ENCODE measurements at regions not wholly inside any gene's neighbourhood (a gene's known extent, or its start where the extent isn't known, plus 50 kb on each side); places are given as distances from the start of the nearest gene placed in this dataset.

DNA sequence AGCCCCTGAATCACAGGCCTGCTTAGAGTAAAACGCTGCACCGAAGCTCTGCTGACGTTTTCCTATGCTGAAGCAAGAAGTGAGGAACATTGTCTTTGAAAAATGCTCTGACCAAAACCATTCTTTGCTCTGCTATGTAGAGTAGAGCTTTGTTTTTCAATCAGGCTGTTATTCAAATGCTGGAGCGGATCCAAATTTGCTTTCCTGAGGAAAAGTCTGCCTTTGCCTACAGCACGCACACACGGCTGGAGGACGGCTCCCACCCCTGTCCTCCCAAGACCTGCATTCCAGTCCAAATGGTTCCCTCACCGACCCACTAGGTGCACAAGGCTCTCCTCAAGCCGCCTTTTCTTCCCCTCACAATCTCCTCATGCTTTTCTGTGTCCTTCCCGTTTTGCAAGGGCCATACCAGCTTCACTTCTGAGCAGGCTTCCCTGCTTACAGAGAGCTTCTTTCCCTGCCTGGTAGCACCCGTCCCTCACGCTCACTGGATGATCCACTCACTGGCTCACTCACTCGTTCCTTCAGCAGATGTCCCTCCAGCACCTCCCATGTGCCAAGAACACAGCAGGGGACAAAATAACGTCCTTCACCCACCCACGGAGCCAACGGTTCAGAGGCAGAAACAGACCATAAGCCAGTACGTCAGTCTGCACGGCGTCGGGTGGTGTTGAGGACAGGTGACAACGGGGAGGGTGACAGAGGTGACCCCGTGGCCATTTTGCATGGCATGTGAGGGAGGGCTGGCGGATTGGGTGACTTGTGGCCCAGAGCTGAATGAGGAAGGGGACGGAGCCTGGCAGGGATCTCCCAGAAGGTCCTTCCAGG lies 137.9 kb upstream of the NEDD9 start:
- peaks cover 2% of the 10 kb centered on the region for H3K36me3 Mint-ChIP-seq (ENCODE audit: low read depth)
- no peak overlapping the region for H3K27ac Mint-ChIP-seq (ENCODE audit: unreplicated experiment)

DNA sequence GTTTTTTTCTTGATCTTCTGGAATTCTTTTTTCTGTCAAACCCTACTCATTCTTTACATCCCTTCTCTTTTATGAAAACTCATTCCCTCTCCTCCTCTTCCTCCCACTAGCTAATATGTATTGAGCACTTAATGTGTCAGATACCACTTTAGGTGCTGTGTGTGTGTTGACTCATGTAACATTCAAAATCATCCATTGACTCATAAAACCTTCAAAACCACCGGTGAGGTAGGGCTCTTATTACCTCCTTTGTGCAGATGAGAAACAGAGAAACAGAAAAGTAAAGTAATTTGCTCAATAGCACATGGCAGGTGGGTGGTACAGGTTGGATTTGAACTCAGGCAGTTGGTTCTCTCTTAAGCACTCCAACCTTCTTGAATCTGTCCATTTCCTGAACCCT lies 136.3 kb upstream of the NEDD9 start:
- TF ChIP-seq, protein P1, sequence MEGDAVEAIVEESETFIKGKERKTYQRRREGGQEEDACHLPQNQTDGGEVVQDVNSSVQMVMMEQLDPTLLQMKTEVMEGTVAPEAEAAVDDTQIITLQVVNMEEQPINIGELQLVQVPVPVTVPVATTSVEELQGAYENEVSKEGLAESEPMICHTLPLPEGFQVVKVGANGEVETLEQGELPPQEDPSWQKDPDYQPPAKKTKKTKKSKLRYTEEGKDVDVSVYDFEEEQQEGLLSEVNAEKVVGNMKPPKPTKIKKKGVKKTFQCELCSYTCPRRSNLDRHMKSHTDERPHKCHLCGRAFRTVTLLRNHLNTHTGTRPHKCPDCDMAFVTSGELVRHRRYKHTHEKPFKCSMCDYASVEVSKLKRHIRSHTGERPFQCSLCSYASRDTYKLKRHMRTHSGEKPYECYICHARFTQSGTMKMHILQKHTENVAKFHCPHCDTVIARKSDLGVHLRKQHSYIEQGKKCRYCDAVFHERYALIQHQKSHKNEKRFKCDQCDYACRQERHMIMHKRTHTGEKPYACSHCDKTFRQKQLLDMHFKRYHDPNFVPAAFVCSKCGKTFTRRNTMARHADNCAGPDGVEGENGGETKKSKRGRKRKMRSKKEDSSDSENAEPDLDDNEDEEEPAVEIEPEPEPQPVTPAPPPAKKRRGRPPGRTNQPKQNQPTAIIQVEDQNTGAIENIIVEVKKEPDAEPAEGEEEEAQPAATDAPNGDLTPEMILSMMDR (conservative IDR thresholded peaks at IDR 0.05), result no peak

More for the DNA sequence above, 137.9 kb upstream of the NEDD9 start:
- H3K4me3 Mint-ChIP-seq, result no peak overlapping the region
- H3K27me3 Mint-ChIP-seq (ENCODE audit: low read depth), result no peaks in the 10 kb centered on the region
- DNase-seq (ENCODE audit: low read depth, low spot score), result no peak
- H3K4me1 Mint-ChIP-seq, result no peaks in the 10 kb centered on the region
- H3K9me3 Mint-ChIP-seq, result peaks cover 14% of the 10 kb centered on the region
- TF ChIP-seq, protein P1 (conservative IDR thresholded peaks at IDR 0.05), result no peak

DNA sequence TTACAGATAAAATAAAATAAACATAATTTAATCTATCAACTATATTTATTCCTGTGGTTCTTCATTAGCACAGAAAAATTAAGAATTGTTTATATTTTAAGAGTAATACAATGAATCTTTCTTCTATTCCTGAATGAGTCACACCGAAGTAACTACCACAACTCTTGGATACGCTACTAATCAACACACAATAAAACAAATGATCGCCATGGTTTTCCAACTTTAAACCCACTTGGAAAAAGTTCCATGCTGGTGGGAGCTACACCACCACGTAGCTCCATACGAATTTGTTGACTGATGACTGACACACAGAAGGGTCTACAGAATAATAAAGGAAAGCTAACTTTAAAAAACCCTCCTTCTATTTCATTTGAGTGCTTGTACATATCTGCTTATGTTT lies 135.8 kb upstream of the NEDD9 start:
- DNase-seq (ENCODE audit: low read depth, low spot score), result no peak

More for the DNA sequence above, 136.3 kb upstream of the NEDD9 start:
- no peak overlapping the region for H3K4me3 Mint-ChIP-seq
- no peaks in the 10 kb centered on the region for H3K4me1 Mint-ChIP-seq
- no peaks in the 10 kb centered on the region for H3K36me3 Mint-ChIP-seq (ENCODE audit: low read depth)
- no peak for DNase-seq (ENCODE audit: low read depth, low spot score)
- H3K9me3 Mint-ChIP-seq, result peaks cover 8% of the 10 kb centered on the region
- H3K27ac Mint-ChIP-seq (ENCODE audit: unreplicated experiment), result no peak overlapping the region
- H3K27me3 Mint-ChIP-seq (ENCODE audit: low read depth), result no peaks in the 10 kb centered on the region

DNA sequence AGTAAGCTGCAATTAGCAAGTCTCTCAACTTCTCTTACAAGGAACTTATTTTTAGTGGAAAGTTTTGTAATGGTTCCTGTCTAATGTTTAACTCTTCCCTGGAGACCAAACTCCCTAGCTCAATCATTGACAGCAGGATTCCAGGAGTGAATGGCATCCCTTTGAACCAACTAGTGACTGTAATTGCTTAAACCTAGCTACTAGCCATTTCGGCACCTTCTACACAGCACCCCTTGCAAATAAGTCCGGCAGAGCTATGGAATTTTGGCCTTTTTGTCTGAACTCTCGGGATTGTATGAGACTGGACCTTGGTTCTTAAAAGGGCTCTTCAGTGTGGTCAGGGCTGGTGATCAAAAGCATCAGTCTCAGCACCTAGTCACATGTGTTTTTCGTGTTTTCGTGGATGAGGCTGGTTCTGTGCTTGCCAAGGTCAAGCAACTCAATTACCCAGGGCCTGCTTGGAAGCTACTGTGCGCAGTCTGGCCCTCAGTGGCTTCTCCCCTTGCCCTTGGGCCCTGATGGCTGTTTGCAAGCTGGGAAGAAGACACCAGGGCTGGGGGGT lies 135.3 kb upstream of the NEDD9 start:
- no peaks in the 10 kb centered on the region for H3K27me3 Mint-ChIP-seq (ENCODE audit: low read depth)
- no peak overlapping the region for H3K27ac Mint-ChIP-seq (ENCODE audit: unreplicated experiment)
- no peaks in the 10 kb centered on the region for H3K4me1 Mint-ChIP-seq

More for the DNA sequence above, 135.8 kb upstream of the NEDD9 start:
- Mint-ChIP-seq H3K4me1 (no peaks in the 10 kb centered on the region), H3K27ac (ENCODE audit: unreplicated experiment) (no peak overlapping the region), H3K4me3 (no peak overlapping the region), H3K36me3 (ENCODE audit: low read depth) (no peaks in the 10 kb centered on the region), H3K27me3 (ENCODE audit: low read depth) (no peaks in the 10 kb centered on the region), H3K9me3 (peaks cover 8% of the 10 kb centered on the region)
- TF ChIP-seq, protein P1 (conservative IDR thresholded peaks at IDR 0.05), result no peak

DNA sequence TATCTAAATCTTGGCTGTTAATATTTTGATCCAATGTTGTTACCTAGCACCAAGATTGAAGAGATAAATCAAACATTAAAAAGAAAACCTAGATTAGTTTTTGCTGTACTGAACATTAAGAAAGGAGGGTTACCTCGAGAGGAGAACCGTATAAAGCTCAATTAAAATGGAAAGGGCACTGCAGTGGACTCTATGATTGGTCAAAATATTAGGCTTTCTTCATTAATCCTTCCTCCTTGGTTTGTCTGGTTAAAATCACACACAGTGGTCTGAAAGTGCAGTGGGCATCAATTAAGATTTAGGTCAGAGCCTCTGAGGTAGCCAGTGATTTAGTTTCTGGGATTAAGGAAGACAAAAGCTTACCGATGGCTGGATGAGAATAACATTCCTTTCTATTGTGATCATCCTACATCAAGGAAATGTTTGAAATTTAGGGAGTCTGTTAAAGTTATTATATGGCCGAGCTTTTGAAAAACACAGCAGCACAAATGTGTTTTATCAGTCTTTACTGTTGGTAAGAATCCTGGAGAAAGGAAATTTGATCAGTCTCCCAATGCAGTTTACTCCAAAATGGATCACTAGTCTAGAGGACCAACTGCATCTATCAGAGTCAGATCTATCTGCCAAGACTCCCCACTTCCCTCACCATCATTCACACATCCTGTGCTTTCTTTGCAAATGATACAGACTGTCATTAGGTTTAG lies 134.6 kb upstream of the NEDD9 start:
- Mint-ChIP-seq H3K9me3 (peaks cover 1% of the 10 kb centered on the region), H3K27me3 (ENCODE audit: low read depth) (no peaks in the 10 kb centered on the region), H3K27ac (ENCODE audit: unreplicated experiment) (no peak overlapping the region), H3K4me3 (no peak overlapping the region), H3K36me3 (ENCODE audit: low read depth) (no peaks in the 10 kb centered on the region), H3K4me1 (no peaks in the 10 kb centered on the region)
- DNase-seq (ENCODE audit: low read depth, low spot score), result no peak
- TF ChIP-seq, protein P1 (conservative IDR thresholded peaks at IDR 0.05), result no peak

More for the DNA sequence above, 135.3 kb upstream of the NEDD9 start:
- Mint-ChIP-seq H3K9me3 (peaks cover 7% of the 10 kb centered on the region), H3K4me3 (no peak overlapping the region), H3K36me3 (ENCODE audit: low read depth) (no peaks in the 10 kb centered on the region)
- TF ChIP-seq, protein P1 (conservative IDR thresholded peaks at IDR 0.05), result no peak
- DNase-seq (ENCODE audit: low read depth, low spot score), result no peak
